Body of pancreas (tissue), 4 donors: ENCODE measurements at regions not wholly inside any gene's neighbourhood (a gene's known extent, or its start where the extent isn't known, plus 50 kb on each side); places are given as distances from the start of the nearest gene placed in this dataset.
"Not testable (repeated sequence)": the region's sequence is repeated elsewhere in the genome, so short reads cannot be mapped to it uniquely, and the experiment has no call there.

Experiments
- CTCF ChIP-seq, 7 experiments: fragments of 450-650 bp in 4 of 7; fragments of 200-600 bp in 3 of 7; sonication (generic) in 3 of 7; IDR thresholded peaks; one replicate each; pipeline ENCODE4 v1.5.1; 2016 to 2019; ENCODE audit warnings: antibody characterized with exemption in 7 of 7
- POLR2A ChIP-seq, 3 donors: fragments of 450-650 bp; IDR thresholded peaks; one replicate each; pipeline ENCODE4 v1.6.1; 2016; ENCODE audit warnings: antibody characterized with exemption in 3 of 3, mild to moderate bottlenecking in 2 of 3

- not testable (repeated sequence) for TF ChIP-seq CTCF, POLR2A (IDR thresholded peaks at IDR 0.05)
Measured at GRCh38 chr7:156501815-156502214, 138.8 kb upstream of the RNF32 start.
